Pulmonary artery endothelial cell (primary cell): ENCODE measurements at regions not wholly inside any gene's neighbourhood (a gene's known extent, or its start where the extent isn't known, plus 50 kb on each side); places are given as distances from the start of the nearest gene placed in this dataset.
A peak's percentile ranks its signal among the peaks of the same experiment; 100 is the strongest.
"Not testable (repeated sequence)": the region's sequence is repeated elsewhere in the genome, so short reads cannot be mapped to it uniquely, and the experiment has no call there.

Experiments
- DNase-seq: peaks from one replicate; pipeline ENCODE4 v3.0.0-alpha.2; 2011; ENCODE audit warnings: low read depth, low spot score

GRCh38 chr2:225768741-225769140 is 369.2 kb downstream of the NYAP2 start:
- no peak for DNase-seq

GRCh38 chr2:225766431-225766830 is 366.9 kb downstream of the NYAP2 start:
- DNase-seq = no peak

- no peak for DNase-seq
Measured at GRCh38 chr2:225765820-225766219, 366.3 kb downstream of the NYAP2 start.

- DNase-seq = no peak
Measured at GRCh38 chr2:225764346-225764745, 364.8 kb downstream of the NYAP2 start.

GRCh38 chr2:225763711-225764110 is 364.2 kb downstream of the NYAP2 start:
- DNase-seq = no peak

GRCh38 chr2:225761396-225761795 is 361.9 kb downstream of the NYAP2 start:
- DNase-seq = no peak

- no peak for DNase-seq
Measured at GRCh38 chr2:225757248-225757647, 357.7 kb downstream of the NYAP2 start.

GRCh38 chr2:225756198-225756597 is 356.7 kb downstream of the NYAP2 start:
- DNase-seq = no peak

- DNase-seq = no peak
Measured at GRCh38 chr2:225748609-225749008, 349.1 kb downstream of the NYAP2 start.

- not testable (repeated sequence) for DNase-seq
Measured at GRCh38 chr2:225743996-225744395, 344.5 kb downstream of the NYAP2 start.

GRCh38 chr2:225742487-225742886 is 343.0 kb downstream of the NYAP2 start:
- no peak for DNase-seq

- no peak for DNase-seq
Measured at GRCh38 chr2:225740086-225740485, 340.6 kb downstream of the NYAP2 start.

GRCh38 chr2:225739328-225739727 is 339.8 kb downstream of the NYAP2 start:
- no peak for DNase-seq

- DNase-seq = no peak
Measured at GRCh38 chr2:225738735-225739134, 339.2 kb downstream of the NYAP2 start.

- no peak for DNase-seq
Measured at GRCh38 chr2:225737556-225737955, 338.0 kb downstream of the NYAP2 start.

GRCh38 chr2:225735844-225736243 is 336.3 kb downstream of the NYAP2 start:
- DNase-seq = peak; percentile 19

- DNase-seq = no peak
Measured at GRCh38 chr2:225725726-225726125, 326.2 kb downstream of the NYAP2 start.
